ENCODE measurements at regions not wholly inside any gene's neighbourhood (a gene's known extent, or its start where the extent isn't known, plus 50 kb on each side); places are given as distances from the start of the nearest gene placed in this dataset.
"Not testable (repeated sequence)": the region's sequence is repeated elsewhere in the genome, so short reads cannot be mapped to it uniquely, and the experiment has no call there.

GRCh38 chr1:222020553-222020952 lies 278.7 kb upstream of the DUSP10 start:
- DNase-seq: no peak

GRCh38 chr1:222019029-222019428 lies 277.1 kb upstream of the DUSP10 start:
- no peak for DNase-seq

GRCh38 chr1:222018041-222018440 lies 276.2 kb upstream of the DUSP10 start:
- DNase-seq: no peak

GRCh38 chr1:222015686-222016085 lies 273.8 kb upstream of the DUSP10 start:
- DNase-seq: no peak

DNA sequence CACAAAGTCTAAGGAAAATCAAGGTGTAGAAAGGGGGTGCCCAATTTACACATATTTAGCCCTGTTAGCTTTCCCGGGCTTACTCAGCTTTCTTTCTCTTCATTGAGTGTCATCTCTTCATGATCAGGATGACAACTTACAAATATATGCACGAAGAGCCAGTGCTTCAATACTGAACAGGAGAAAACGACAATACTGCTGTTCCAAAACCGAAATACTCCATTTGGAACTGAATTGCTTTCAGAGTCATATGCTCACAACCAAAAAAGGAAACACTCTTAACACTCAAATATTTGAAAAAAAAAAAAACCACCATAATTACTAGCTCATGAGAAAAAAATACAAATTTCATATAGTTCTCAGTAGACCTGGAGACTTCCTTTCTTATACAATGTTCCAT lies 272.1 kb upstream of the DUSP10 start:
- DNase-seq: no peak

- DNase-seq: no peak
These were observed 270.9 kb upstream of the DUSP10 start for GRCh38 chr1:222012816-222013215.

GRCh38 chr1:222010306-222010705 lies 268.4 kb upstream of the DUSP10 start:
- DNase-seq: no peak

- DNase-seq: no peak
These were observed 267.3 kb upstream of the DUSP10 start for GRCh38 chr1:222009105-222009730.

GRCh38 chr1:222006715-222007114 lies 264.8 kb upstream of the DUSP10 start:
- DNase-seq: no peak

GRCh38 chr1:222004784-222005183 lies 262.9 kb upstream of the DUSP10 start:
- no peak for DNase-seq

DNA sequence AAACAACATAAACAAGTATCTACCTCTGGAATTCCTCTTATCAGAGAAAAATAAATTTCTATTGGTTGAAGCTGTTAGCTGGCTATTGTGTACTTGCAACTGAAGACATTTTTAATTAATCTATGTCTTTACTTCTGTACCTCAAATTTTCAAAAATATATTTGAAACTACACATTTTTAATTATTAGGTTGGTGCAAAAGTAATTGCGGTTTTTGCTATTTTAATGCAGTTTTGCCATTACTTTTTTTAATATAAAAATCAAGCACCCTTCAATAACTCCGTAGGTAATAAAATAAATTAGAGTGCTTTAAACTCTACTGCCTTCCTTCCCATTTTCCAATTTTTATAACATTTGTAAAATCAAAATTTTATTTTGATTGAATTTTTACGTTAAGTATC lies 262.1 kb upstream of the DUSP10 start:
- no peak for DNase-seq

GRCh38 chr1:222002503-222002902 lies 260.6 kb upstream of the DUSP10 start:
- DNase-seq: no peak

DNA sequence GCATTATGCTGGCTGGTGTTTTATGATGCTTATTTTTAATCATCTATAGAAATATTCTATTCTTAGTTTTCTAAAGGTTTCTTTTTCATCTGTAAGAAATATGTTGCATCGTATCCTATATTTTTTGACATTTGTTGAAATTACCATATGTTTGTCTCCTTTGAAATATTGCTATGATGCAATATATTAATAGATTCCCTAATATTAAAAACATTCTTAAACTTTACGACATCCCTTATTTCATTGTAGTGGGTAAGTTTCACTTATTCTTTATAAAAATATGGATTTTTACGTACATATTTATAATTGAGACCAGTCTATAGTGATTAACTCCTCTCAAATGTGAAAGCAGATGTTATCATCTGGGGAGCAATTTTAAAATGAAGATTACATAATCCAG lies 258.2 kb upstream of the DUSP10 start:
- DNase-seq: no peak

GRCh38 chr1:221998781-221999180 lies 256.9 kb upstream of the DUSP10 start:
- no peak for DNase-seq

DNA sequence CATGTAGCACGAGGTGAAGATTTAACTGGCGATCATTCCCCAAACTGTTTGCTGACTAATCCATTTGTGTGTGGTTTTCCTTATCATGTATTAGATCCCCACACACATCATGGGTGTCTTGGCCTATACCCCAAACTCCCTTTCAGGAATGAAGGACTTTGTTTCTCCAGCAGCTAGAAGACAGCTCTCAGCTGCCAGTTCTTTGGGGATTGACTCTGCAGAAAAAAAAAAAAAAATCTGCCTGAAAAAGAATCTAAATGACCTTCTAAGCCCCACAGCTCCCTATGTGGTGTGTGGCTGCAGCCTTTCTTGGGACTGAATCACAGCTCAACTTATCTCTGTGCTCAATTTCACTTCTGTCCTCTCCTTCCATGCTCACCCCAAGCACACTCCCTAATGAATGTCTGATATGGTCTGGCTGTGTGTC lies 256.3 kb upstream of the DUSP10 start:
- no peak for DNase-seq

DNA sequence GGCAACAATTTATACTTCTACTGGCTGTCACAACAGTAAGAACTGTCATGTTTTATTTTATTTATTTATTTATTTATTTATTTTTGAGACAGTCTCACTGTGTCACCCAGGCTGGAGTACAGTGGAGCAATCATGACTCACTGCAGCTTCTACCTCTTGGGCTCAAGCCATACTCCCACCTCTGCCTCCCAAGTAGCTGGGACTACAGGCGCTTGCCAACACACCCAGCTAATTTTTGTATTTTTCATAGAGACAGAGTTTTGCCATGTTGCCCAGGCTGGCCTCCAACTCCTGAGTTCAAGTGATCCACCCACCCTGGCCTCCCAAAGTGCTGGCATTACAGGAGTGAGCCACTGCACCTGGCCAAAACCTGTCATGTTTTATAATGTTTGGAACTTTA lies 255.1 kb upstream of the DUSP10 start:
- not testable (repeated sequence) for DNase-seq

DNA sequence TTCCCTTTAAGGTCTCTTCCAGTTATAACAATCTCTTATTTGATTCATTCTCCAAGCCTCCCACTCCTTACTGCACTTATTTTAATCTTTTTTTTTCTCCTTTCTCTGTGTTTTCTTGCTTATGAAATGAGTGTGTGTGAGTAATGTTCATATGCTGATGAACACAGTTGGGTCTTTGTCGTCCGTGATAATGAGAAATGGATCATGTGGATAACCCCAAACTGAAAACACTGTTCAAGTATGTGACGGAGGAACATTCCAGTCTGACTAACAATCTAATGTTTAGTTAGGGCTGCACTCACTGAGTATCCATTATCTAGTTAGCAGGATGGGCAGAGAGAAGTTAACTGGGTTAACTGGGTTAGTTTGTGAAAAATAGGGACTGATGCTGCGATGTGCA lies 253.1 kb upstream of the DUSP10 start:
- DNase-seq: no peak

DNA sequence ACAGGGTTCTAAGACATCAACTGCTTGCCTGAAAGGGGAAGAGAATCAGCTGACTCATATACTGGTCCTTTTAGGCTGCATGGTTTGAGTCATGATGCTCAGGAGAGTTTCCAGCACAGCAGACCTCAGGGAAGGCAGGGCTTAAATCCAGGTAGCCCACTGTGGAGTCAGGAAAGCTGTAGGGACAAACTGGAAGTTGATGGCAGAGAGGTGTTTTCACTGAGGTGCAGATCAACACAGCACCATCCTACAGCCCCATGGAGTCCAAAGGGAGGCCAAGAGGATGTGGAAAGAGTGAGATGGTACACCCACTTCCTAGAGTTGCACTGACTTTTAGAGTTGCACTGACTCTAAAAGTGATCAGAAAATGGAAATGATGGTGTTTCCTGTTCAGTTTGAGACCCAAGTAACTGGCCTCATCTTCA lies 252.4 kb upstream of the DUSP10 start:
- DNase-seq: no peak

DNA sequence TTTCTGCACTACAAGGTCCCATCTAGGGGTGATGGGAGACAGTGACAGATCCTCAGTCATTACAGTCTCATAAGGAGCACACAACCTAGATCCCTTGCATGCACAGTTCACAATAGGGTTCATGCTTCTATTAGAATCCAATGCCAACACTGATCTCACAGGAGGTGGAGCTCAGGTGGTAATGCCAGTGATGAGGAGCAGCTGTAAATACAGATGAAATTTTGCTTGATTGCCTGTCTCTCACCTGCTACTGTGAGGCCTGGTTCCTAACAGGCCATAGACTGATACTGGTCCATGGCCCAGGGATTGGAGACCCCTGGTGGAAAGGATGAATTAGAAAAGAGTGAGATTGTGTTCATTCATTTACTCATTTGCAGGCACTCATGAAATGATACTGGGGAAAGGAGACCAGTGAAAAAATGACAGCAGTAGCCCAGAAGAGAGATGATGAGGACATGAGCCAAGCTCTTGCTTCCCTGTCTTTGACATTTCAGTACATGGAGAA lies 251.6 kb upstream of the DUSP10 start:
- DNase-seq: no peak

DNA sequence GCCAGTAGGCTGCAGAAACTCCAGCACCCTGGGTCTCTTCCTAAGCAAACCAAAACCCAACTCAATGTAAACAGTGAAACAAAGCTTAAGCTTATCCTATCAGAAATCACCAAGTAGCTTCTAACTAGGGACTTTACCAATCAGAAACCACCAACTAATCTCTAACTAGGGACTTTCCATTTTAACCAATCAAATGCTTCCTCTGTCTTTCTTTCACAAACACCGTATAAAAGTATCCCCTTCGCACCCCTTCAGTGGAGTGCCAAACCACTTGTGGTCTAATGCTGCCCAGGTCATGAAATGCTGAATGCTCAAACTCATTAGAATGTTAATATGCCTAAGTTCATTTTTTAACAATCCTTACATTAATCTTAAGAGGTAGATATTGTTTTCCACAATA lies 250.5 kb upstream of the DUSP10 start:
- DNase-seq: no peak

- no peak for DNase-seq
These were observed 249.3 kb upstream of the DUSP10 start for GRCh38 chr1:221991221-221991620.

DNA sequence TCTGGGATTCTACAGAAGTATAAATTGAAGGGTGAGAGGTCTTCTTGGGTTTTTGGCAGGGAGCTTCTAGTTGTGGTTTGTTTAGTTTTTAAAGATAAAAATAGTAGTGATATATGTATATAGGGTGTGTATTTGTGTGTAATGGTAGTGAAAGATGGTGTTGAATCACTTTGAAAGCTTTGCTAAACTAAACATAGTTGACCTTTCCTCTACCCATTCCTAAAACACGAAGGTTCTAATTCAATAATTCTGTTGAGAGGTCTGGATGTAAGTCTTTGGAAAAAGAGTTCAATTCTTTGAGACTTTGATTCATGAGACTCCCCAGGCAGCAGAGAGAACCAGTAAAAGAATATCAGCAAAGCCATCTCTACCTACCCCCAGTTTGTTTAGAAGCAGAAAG lies 247.9 kb upstream of the DUSP10 start:
- DNase-seq: no peak

- DNase-seq: no peak
These were observed 246.9 kb upstream of the DUSP10 start for GRCh38 chr1:221988829-221989228.

DNA sequence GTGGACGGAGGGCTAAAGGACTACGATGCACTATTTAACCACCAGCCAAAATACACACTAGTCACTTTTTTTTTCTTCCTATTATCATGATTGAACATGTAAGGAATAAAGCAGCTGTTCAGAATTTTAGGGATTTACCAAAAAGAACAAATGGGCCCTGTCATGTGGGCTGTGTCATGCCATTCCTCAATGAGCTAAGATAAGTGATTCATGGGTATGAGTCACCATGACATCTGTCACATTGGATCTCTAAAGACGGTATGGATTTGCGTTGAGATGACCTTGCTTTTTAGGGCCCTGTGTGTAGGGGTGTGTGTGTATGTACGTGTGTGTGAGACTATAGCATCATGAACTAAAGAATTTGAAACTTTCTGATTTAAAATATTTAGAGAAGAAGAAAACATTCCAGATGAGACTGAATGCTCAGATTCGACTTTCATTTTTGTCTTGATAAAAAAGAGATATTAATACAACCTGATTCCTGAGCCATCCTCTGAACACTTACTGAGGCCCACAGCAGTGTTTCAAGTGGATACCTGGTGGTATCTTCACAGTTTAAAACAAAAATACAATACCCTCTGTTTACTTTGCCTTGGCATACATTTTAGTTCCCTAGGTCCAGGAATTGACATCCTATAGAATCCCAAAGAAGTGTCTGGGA lies 246.1 kb upstream of the DUSP10 start:
- no peak for DNase-seq

DNA sequence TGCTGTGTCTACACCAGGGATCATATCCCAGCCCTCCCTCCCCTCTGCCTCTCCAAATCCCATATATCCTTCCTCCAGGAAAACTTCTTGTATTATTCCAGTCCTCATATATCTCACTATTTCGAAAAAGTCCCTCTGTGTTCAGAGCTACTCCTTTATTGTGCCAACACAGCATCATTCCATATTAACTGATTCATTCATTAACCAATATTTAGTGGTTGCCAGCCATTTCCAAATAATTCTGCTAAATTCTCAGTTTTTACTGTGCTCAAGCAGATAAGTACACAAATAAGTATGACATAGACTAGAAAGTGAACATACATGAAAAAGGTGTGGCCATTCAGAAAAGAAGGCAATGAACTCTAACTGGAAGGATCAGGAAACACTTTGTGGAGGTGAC lies 241.6 kb upstream of the DUSP10 start:
- no peak for DNase-seq
